T-helper 2 cell treated with Interferon-gamma antibody and Interleukin-4, amounts not matched to agents 5 μg/mL and 100 μg/mL, for 36 hours (primary cell): ENCODE measurements at regions not wholly inside any gene's neighbourhood (a gene's known extent, or its start where the extent isn't known, plus 50 kb on each side); places are given as distances from the start of the nearest gene placed in this dataset.

Experiments
- DNase-seq: peaks from one replicate; pipeline ENCODE4 v3.0.0; 2021; ENCODE audit warnings: low spot score
- H3K27ac Mint-ChIP-seq: one replicate; pipeline ENCODE4 v1.8.0; 2021; ENCODE audit warnings: mild to moderate bottlenecking, mixed read lengths
- H3K27me3 Mint-ChIP-seq: one replicate; pipeline ENCODE4 v1.8.0; 2021; ENCODE audit warnings: low read depth, mixed read lengths
- H3K36me3 Mint-ChIP-seq: one replicate; pipeline ENCODE4 v1.8.0; 2021; ENCODE audit warnings: low read depth, mixed read lengths
- H3K4me1 Mint-ChIP-seq: one replicate; pipeline ENCODE4 v1.8.0; 2021; ENCODE audit warnings: low read depth, mixed read lengths
- H3K4me3 Mint-ChIP-seq: one replicate; pipeline ENCODE4 v1.8.0; 2022; ENCODE audit warnings: mild to moderate bottlenecking, moderate library complexity, mixed read lengths
- H3K9me3 Mint-ChIP-seq: one replicate; pipeline ENCODE4 v1.8.0; 2021; ENCODE audit warnings: mixed read lengths

GRCh38 chr15:39216816-39217215 is 364.1 kb upstream of the THBS1 start:
- no peak overlapping the region for H3K4me3 Mint-ChIP-seq
- H3K27me3 Mint-ChIP-seq: peaks cover 14% of the 10 kb centered on the region
- no peak for DNase-seq
- H3K4me1 Mint-ChIP-seq: no peaks in the 10 kb centered on the region
- H3K36me3 Mint-ChIP-seq: no peaks in the 10 kb centered on the region
- no peak overlapping the region for H3K27ac Mint-ChIP-seq
- H3K9me3 Mint-ChIP-seq: no peaks in the 10 kb centered on the region

- no peaks in the 10 kb centered on the region for H3K9me3 Mint-ChIP-seq
- peaks cover 14% of the 10 kb centered on the region for H3K27me3 Mint-ChIP-seq
- no peak overlapping the region for H3K27ac Mint-ChIP-seq
- no peak for DNase-seq
- H3K4me1 Mint-ChIP-seq: no peaks in the 10 kb centered on the region
- H3K4me3 Mint-ChIP-seq: no peak overlapping the region
- no peaks in the 10 kb centered on the region for H3K36me3 Mint-ChIP-seq
Measured at GRCh38 chr15:39219608-39220007, 361.3 kb upstream of the THBS1 start.

GRCh38 chr15:39226169-39226937 is 354.5 kb upstream of the THBS1 start:
- Mint-ChIP-seq H3K27me3 (peaks cover 8% of the 10 kb centered on the region), H3K27ac (no peak overlapping the region), H3K9me3 (no peaks in the 10 kb centered on the region), H3K36me3 (no peaks in the 10 kb centered on the region), H3K4me1 (no peaks in the 10 kb centered on the region), H3K4me3 (no peak overlapping the region)
- no peak for DNase-seq

GRCh38 chr15:39227001-39227400 is 353.9 kb upstream of the THBS1 start:
- no peaks in the 10 kb centered on the region for H3K36me3 Mint-ChIP-seq
- H3K9me3 Mint-ChIP-seq: no peaks in the 10 kb centered on the region
- no peak overlapping the region for H3K4me3 Mint-ChIP-seq
- no peaks in the 10 kb centered on the region for H3K4me1 Mint-ChIP-seq
- H3K27ac Mint-ChIP-seq: no peak overlapping the region
- no peak for DNase-seq
- peaks cover 8% of the 10 kb centered on the region for H3K27me3 Mint-ChIP-seq

- DNase-seq: no peak
- Mint-ChIP-seq H3K4me3 (no peak overlapping the region), H3K36me3 (no peaks in the 10 kb centered on the region), H3K27ac (no peak overlapping the region), H3K27me3 (peaks cover 8% of the 10 kb centered on the region), H3K4me1 (no peaks in the 10 kb centered on the region), H3K9me3 (no peaks in the 10 kb centered on the region)
Measured at GRCh38 chr15:39228889-39229288, 352.0 kb upstream of the THBS1 start.

GRCh38 chr15:39230205-39230907 is 350.5 kb upstream of the THBS1 start:
- Mint-ChIP-seq H3K27me3 (peaks cover 8% of the 10 kb centered on the region), H3K9me3 (no peaks in the 10 kb centered on the region), H3K36me3 (no peaks in the 10 kb centered on the region), H3K4me1 (peaks cover 1% of the 10 kb centered on the region), H3K4me3 (no peak overlapping the region), H3K27ac (no peak overlapping the region)
- no peak for DNase-seq

- Mint-ChIP-seq H3K4me3 (no peak overlapping the region), H3K36me3 (no peaks in the 10 kb centered on the region), H3K9me3 (no peaks in the 10 kb centered on the region), H3K4me1 (peaks cover 4% of the 10 kb centered on the region), H3K27me3 (peaks cover 8% of the 10 kb centered on the region), H3K27ac (no peak overlapping the region)
- DNase-seq: no peak
Measured at GRCh38 chr15:39230908-39231285, 350.0 kb upstream of the THBS1 start.

GRCh38 chr15:39232512-39232911 is 348.4 kb upstream of the THBS1 start:
- Mint-ChIP-seq H3K9me3 (no peaks in the 10 kb centered on the region), H3K4me3 (no peak overlapping the region), H3K36me3 (no peaks in the 10 kb centered on the region), H3K27me3 (peaks cover 7% of the 10 kb centered on the region), H3K27ac (no peak overlapping the region), H3K4me1 (peaks cover 4% of the 10 kb centered on the region)
- DNase-seq: no peak

- H3K36me3 Mint-ChIP-seq: no peaks in the 10 kb centered on the region
- H3K4me3 Mint-ChIP-seq: no peak overlapping the region
- H3K9me3 Mint-ChIP-seq: no peaks in the 10 kb centered on the region
- H3K4me1 Mint-ChIP-seq: peaks cover 4% of the 10 kb centered on the region
- peaks cover 9% of the 10 kb centered on the region for H3K27me3 Mint-ChIP-seq
- no peak overlapping the region for H3K27ac Mint-ChIP-seq
- peak; percentile 7 for DNase-seq
Measured at GRCh38 chr15:39235084-39235795, 345.6 kb upstream of the THBS1 start.

GRCh38 chr15:39236375-39236774 is 344.5 kb upstream of the THBS1 start:
- Mint-ChIP-seq H3K4me1 (peaks cover 4% of the 10 kb centered on the region), H3K27me3 (peaks cover 5% of the 10 kb centered on the region), H3K9me3 (no peaks in the 10 kb centered on the region), H3K36me3 (no peaks in the 10 kb centered on the region), H3K4me3 (no peak overlapping the region), H3K27ac (no peak overlapping the region)
- no peak for DNase-seq

GRCh38 chr15:39238443-39238842 is 342.4 kb upstream of the THBS1 start:
- peaks cover 5% of the 10 kb centered on the region for H3K27me3 Mint-ChIP-seq
- no peak overlapping the region for H3K27ac Mint-ChIP-seq
- DNase-seq: no peak
- H3K4me3 Mint-ChIP-seq: no peak overlapping the region
- H3K9me3 Mint-ChIP-seq: no peaks in the 10 kb centered on the region
- H3K36me3 Mint-ChIP-seq: no peaks in the 10 kb centered on the region
- H3K4me1 Mint-ChIP-seq: peaks cover 4% of the 10 kb centered on the region

- Mint-ChIP-seq H3K27ac (no peak overlapping the region), H3K4me3 (no peak overlapping the region), H3K4me1 (peaks cover 4% of the 10 kb centered on the region), H3K27me3 (peaks cover 5% of the 10 kb centered on the region), H3K9me3 (no peaks in the 10 kb centered on the region), H3K36me3 (no peaks in the 10 kb centered on the region)
- no peak for DNase-seq
Measured at GRCh38 chr15:39239562-39239961, 341.3 kb upstream of the THBS1 start.

- no peak overlapping the region for H3K4me3 Mint-ChIP-seq
- H3K4me1 Mint-ChIP-seq: no peaks in the 10 kb centered on the region
- H3K9me3 Mint-ChIP-seq: no peaks in the 10 kb centered on the region
- no peaks in the 10 kb centered on the region for H3K36me3 Mint-ChIP-seq
- no peak overlapping the region for H3K27ac Mint-ChIP-seq
- DNase-seq: no peak
- peaks cover 10% of the 10 kb centered on the region for H3K27me3 Mint-ChIP-seq
Measured at GRCh38 chr15:39242345-39242744, 338.5 kb upstream of the THBS1 start.

GRCh38 chr15:39243396-39243795 is 337.5 kb upstream of the THBS1 start:
- no peak for DNase-seq
- Mint-ChIP-seq H3K4me1 (no peaks in the 10 kb centered on the region), H3K27ac (no peak overlapping the region), H3K4me3 (no peak overlapping the region), H3K9me3 (no peaks in the 10 kb centered on the region), H3K27me3 (peaks cover 16% of the 10 kb centered on the region), H3K36me3 (no peaks in the 10 kb centered on the region)
